ENCODE measurements at regions not wholly inside any gene's neighbourhood (a gene's known extent, or its start where the extent isn't known, plus 50 kb on each side); places are given as distances from the start of the nearest gene placed in this dataset.
"Not testable (repeated sequence)": the region's sequence is repeated elsewhere in the genome, so short reads cannot be mapped to it uniquely, and the experiment has no call there.

DNA sequence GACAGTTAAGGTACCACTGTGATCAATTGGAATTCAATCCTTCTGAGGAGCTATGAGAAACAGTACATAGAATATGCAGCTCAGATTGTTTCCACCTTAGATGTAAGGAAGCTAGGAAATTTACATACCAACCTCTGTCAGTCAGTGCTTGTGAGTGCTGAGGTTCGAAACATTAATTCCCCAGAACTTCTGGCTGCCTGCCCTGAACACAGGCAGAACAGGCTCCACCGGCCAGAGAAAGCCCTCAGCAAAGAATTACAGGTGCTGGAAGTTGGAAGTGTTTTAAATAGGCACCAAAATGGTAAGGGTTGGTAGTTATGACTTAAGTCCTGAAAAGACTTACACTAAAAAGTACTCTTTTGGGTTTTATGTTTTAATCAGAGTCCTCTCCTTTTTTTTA is 651.8 kb downstream of the C4orf33 start:
- DNase-seq: no peak

DNA sequence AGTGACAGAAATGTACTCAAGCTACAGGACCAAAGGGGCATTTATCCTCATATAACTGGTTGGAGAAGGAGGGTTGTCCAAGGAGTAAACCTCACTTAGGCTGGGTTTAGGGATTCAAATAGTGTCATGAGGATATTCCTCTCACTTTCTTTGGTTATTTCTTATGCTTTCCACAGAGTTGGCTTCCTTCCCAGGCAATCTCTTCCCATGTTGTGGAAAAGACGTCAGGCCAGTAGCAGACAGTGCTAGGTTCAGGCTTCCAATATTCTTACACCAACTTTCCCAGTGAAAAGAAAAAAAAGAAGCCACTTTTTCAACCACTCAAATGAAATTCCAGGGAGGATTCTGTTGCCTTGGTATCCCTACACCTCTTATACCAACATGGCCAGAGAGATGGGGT is 653.0 kb downstream of the C4orf33 start:
- DNase-seq: no peak

DNA sequence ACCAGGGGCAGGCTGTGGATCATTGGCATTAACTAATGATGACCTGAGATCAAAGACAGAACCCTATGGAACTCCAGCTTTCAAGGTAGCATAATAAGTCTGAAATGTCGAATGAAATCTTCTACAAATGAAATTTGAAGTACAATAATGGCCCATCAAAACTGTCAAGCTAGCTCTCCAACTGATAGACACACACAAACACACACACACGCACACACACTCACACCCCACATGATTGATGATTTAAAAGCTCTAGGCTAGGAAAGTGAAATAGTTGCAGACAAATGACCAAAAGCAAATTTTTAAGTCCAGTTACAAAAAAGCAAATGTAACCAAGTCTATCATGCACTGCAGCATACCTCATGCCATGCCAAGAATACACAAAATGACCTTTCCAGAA is 655.7 kb downstream of the C4orf33 start:
- DNase-seq: no peak

GRCh38 chr4:129783596-129783995 is 687.6 kb downstream of the C4orf33 start:
- DNase-seq: no peak

DNA sequence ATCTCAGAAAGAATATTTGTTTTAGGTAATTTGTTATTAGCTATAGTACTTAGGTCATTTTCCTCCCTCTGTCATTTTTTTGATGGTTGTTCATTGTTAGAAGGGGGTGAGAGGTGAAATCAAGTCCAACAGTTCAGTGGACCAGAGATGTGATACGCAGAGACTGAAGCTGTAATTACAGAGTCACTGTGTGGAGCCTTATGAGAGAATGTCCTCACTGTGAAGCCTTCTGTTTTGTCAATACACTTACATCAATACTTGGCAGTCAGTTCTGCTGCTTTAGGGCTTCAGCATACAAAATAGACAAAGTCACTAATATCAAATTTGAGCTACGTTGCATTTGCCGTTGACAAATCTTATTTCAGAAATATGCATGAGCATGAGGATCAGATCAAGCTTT is 692.5 kb downstream of the C4orf33 start:
- DNase-seq: no peak

DNA sequence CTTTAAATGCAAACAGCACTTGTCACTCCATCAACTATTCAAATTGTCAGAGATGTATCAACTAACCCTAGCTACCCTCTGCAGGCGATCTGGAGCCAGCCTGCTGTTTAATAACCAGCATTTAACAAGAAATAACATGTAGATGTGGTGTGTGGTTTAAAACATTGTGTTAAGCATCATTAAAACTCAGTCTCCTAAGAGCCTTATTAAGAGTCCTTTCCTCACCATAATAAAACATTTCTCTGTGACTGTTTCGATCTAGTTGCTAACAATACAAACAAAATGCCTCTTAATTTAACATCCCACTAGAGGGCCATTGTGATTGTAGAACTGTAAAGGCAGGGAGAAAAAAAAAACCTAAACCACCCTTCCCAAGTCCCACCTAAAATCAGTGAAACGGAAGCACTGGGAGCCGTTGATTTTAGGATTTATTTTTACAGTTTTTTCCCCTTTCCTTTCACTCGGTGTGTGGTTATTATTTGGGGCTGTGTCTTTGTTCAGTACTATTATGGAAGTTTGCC is 708.6 kb downstream of the C4orf33 start:
- DNase-seq: no peak

GRCh38 chr4:129806986-129807385 is 711.0 kb downstream of the C4orf33 start:
- no peak for DNase-seq

DNA sequence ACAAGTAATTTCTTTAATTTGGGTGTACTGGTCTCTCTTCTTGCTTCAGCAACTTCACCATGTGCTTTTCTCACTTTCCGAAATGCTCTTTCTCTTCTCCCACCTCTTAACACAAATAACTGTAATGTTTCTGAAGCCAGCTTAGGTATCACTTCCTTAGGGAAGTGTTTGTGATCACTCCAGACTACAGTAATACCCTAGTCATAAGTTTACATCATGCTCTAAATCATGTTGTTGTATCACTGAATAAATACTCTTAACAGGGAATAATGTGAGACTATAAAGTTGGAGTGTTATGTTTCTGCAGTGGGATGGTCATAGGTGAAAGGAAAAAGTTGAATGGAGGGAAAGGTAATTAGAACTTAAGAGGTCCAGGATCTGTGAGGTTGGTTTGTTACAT is 712.3 kb downstream of the C4orf33 start:
- DNase-seq: no peak

GRCh38 chr4:129821073-129821472 is 725.1 kb downstream of the C4orf33 start:
- no peak for DNase-seq

DNA sequence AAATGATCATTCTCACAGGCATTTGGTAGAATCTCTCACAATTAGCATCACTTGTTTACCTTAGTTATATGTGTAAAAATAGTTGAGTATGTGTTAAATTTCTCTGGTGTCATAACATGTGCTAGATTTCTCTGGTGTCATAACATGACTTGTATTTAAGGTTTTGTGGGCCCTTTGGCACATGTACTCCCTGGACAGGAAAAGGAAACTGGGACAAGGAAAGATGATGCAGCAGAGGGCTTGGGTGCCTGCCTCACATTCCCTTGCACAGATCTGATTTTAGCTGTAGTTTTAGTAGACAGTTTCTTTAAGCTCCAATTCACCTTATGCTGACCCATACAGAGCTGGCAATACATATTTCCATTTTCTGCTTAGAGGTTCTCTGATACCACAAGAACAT is 726.0 kb downstream of the C4orf33 start:
- DNase-seq: no peak

- no peak for DNase-seq
Observed at GRCh38 chr4:129822701-129823100, 726.7 kb downstream of the C4orf33 start.

DNA sequence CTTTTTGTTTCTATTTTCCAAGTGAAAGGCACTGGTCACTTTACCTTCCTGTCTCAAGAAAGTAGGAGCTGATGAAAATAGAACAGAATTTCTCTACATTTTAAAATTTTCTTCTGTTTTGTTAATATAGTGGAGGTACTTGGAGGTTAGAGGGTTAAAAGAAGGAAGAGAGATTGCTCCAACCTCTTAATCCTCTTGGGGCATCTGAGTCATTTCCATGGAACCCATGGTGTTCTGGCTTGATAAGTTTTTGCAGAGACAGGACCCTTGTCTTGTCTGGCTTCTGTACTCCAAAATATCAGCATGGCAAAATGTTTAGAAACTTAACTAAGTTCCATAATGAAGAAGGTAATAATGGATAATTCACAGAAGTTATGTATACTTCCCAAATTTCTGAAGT is 727.2 kb downstream of the C4orf33 start:
- DNase-seq: no peak

- no peak for DNase-seq
Observed at GRCh38 chr4:129829373-129829772, 733.4 kb downstream of the C4orf33 start.

GRCh38 chr4:129839687-129840086 is 743.7 kb downstream of the C4orf33 start:
- no peak for DNase-seq

DNA sequence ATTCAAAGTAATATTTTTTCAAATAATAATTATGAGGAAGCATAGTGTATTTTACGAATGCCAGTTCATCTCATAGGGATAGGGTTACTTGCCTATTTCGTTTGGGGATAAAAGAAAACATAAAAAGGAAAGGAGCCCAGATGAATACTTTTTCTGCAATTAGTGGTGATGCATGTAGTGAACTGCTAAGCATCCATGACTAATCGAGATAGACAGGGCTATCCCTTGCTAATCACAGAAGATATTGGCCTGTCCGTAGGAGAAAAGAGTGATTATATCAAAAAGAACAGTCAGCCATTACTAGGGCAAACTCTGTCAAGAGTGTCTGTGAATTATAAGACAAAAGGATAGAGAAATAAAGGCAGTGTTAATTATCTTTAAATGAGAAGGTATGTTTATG is 746.1 kb downstream of the C4orf33 start:
- DNase-seq: no peak

DNA sequence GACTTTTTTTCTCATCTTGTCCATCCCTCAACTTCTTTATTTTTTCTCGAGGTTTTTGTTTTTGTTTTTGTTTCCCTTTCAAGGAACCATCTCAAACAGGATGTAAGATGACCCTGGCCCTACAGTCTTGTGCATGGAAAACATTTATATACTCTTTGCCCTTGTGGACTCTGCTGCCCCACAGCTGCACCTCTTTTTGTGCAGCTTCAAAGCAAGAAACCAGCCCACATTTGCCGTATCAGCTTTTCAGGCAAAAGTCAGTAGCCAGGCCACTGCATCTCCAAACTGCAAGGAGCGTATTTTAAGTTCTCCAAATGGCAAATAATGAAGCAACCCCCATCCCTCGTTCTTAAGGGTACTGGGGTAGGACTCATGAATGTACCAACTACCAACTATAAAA is 756.5 kb downstream of the C4orf33 start:
- DNase-seq: no peak

- DNase-seq: not testable (repeated sequence)
Observed at GRCh38 chr4:129853685-129854467, 757.9 kb downstream of the C4orf33 start.

GRCh38 chr4:129862461-129862860 is 766.5 kb downstream of the C4orf33 start:
- no peak for DNase-seq

DNA sequence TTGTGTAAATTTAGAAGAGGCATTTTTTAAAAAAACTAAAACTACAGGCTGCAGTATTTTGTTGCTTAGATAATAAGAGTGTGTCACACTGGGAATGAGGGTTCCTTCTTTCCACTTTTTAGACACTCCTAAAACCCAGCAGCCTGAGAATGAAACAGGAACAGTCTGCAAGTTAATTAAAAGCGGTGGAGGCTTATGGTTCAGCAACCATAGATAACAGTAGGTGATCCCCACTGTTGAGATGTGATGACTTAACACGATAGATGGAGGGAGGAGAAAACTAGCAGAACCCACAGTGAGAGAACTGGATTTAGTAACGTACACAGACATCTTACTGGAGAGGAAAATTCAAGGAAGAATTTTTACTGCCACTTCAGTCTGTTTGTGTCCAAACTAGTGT is 767.3 kb downstream of the C4orf33 start:
- DNase-seq: no peak

GRCh38 chr4:129883996-129884395 is 788.0 kb downstream of the C4orf33 start:
- DNase-seq: no peak

DNA sequence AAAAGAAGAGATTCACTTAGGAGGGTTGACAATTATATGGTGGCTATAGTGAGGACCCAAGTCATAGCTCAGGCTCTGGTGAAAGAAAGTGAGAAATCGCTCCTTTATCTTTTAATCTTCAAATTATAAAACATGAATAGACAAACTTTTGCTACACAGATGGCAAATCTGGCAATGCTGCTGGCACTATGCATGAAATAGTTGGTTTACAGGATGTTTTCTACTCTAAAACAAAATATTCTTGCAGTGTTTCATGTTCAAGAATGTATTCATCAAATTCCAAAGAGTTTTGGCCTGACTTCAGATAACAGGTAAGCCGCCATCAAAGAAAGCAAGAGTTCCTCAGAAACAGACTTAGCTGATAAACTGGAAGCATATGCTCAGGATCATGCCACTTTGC is 801.2 kb downstream of the C4orf33 start:
- no peak for DNase-seq

DNA sequence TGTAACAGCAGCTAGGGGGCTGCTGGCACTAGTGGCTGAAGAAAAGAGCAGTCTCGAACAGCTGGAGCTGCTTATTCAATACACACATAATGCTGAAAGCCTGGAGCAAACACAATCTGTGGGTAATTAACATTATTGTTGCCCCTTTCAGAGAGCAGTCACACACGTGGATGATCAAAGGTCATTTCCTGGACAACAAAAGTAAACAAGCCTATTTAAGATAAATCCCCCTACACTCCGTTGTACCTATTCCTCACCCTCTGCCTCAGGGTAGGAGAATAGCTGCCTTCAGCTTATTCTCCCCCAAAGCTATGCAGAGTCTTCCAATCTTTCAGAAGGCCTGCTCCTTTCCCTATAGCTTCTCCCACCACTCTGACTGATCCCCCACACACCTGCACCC is 803.9 kb downstream of the C4orf33 start:
- no peak for DNase-seq

DNA sequence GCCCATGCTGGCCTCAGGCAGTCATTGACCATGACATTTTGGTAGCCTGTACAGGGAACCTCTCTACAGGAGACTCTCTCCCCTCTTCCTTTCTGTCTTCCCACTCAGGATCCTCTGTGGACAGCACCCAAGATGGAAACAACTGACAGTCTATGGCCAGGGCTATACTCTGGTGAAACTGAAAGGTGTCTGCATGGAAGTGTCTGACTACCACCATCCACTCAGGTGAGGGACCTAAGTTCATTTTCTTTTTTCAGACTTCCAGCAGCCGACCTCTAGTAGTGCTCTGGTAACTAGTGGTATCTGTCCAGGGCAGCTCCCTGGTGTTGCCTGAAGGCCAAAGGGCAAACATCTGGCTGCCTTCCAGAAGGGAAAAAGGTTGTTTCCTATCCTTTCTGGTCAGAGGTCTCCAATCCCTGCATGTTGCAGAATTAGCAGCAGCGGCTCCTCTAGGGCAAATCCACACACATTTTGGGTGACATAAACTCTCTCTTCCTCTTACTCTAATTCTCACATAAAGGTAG is 804.5 kb downstream of the C4orf33 start:
- no peak for DNase-seq

- no peak for DNase-seq
Observed at GRCh38 chr4:129901205-129901604, 805.3 kb downstream of the C4orf33 start.

- DNase-seq: no peak
Observed at GRCh38 chr4:129903861-129904260, 807.9 kb downstream of the C4orf33 start.

Data from activated CD8-positive, alpha-beta memory T cell treated with anti-CD3 and anti-CD28 coated beads, Interleukin-2, amount 50 U/mL, for 4 hours (primary cell).